ENCODE measurements at regions not wholly inside any gene's neighbourhood (a gene's known extent, or its start where the extent isn't known, plus 50 kb on each side); places are given as distances from the start of the nearest gene placed in this dataset.

GRCh38 chr6:165119231-165120020 is 190.0 kb downstream of the C6orf118 start:
- no peak overlapping the region for H3K27ac ChIP-seq
- TF ChIP-seq, protein P1, sequence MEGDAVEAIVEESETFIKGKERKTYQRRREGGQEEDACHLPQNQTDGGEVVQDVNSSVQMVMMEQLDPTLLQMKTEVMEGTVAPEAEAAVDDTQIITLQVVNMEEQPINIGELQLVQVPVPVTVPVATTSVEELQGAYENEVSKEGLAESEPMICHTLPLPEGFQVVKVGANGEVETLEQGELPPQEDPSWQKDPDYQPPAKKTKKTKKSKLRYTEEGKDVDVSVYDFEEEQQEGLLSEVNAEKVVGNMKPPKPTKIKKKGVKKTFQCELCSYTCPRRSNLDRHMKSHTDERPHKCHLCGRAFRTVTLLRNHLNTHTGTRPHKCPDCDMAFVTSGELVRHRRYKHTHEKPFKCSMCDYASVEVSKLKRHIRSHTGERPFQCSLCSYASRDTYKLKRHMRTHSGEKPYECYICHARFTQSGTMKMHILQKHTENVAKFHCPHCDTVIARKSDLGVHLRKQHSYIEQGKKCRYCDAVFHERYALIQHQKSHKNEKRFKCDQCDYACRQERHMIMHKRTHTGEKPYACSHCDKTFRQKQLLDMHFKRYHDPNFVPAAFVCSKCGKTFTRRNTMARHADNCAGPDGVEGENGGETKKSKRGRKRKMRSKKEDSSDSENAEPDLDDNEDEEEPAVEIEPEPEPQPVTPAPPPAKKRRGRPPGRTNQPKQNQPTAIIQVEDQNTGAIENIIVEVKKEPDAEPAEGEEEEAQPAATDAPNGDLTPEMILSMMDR (conservative IDR thresholded peaks at IDR 0.05), result no peak

- H3K27ac ChIP-seq, result no peak overlapping the region
- TF ChIP-seq, protein P1 (conservative IDR thresholded peaks at IDR 0.05), result no peak
Observed at GRCh38 chr6:165118736-165119135, 190.7 kb downstream of the C6orf118 start.

DNA sequence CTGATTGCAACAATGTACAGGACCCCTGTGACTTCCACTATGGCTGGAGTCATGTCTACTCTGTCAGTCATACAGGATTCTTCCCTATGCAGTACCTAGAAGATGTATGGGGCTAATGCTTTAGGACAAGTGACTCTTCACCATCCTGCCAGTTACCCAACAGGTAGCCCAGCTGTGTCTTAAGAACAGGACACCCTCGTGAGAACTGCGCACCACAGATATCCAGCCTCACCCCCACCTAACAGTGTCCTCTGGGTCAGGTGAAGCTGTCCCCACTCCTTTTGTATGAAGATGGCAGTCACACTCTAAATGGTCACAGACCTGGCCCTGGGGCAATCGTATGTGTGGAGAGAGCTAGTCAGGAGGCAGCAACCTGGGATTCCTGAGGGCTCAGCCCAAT is 191.6 kb downstream of the C6orf118 start:
- TF ChIP-seq, protein P1 (conservative IDR thresholded peaks at IDR 0.05), result no peak
- no peak overlapping the region for H3K27ac ChIP-seq

DNA sequence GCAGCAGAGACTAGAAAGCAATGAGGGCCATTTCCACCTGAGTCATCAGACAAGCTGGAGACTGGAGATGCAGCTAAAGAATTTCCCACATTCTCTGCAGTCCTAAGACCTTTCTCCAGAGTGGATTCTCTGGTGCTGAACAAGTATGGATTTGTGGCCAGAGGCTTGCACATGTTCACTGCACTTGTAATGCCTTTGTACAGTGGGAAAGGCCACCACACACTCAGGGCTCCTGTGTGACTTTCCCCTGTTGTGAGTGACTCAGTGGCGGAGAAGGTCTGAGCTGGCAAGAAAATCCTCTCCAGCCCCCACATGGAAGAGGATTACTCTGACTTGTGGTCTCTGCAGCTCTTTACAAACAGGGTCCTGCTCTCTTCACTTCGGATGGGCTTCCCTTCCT is 192.3 kb downstream of the C6orf118 start:
- TF ChIP-seq, protein P1 (conservative IDR thresholded peaks at IDR 0.05), result no peak
- H3K27ac ChIP-seq, result no peak overlapping the region

DNA sequence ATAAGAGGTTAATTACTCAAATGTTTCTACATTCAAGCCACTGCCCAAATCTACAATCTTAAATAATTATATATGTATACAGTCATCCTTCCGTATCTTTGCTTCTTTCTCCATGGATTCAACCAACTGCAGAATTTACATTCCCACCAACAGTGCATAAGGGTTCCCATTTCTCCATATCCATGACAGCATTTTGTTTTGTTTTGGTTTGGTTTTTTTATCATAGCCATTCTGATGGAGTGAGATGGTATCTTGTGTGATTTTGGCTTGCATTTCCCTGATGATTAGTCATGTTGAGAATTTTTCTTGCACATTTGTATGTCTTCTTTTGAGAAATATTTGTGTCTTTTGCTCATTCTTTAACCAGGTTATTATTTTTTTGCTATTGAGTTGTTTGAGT is 198.5 kb downstream of the C6orf118 start:
- TF ChIP-seq, protein P1 (conservative IDR thresholded peaks at IDR 0.05), result no peak
- no peak overlapping the region for H3K27ac ChIP-seq

GRCh38 chr6:165109011-165109410 is 200.4 kb downstream of the C6orf118 start:
- TF ChIP-seq, protein P1 (conservative IDR thresholded peaks at IDR 0.05), result no peak
- H3K27ac ChIP-seq, result no peak overlapping the region

DNA sequence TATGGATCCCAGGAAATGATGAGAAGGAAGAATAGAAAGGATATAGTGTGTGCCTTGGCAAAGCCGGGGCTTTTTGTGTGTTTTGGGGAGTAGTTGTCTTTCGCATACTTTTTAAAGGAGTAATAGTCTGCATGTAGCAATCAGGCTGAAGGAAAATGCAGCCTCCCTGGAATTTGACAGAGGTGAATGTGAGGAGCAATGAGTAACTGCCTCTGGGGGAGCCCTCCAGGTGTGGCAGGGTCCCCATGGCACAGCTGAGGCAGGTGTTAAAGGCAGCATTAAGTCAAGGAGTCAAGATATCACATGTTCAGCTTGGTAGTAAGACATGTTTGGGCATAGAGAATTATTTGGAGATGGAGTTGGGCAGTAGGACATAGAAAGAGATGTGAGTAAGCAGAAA is 203.1 kb downstream of the C6orf118 start:
- H3K27ac ChIP-seq, result no peak overlapping the region
- TF ChIP-seq, protein P1 (conservative IDR thresholded peaks at IDR 0.05), result no peak
